Prostate gland (tissue), 2 donors: ENCODE measurements at regions not wholly inside any gene's neighbourhood (a gene's known extent, or its start where the extent isn't known, plus 50 kb on each side); places are given as distances from the start of the nearest gene placed in this dataset.

Experiments
- POLR2A ChIP-seq: fragments of 450-650 bp; IDR thresholded peaks from one replicate; pipeline ENCODE4 v1.6.1; 2016; ENCODE audit warnings: antibody characterized with exemption, mild to moderate bottlenecking
- TF ChIP-seq, protein P1 (sequence below), 4 experiments: fragments of 200-600 bp in 2 of 4; fragments of 450-650 bp in 2 of 4; sonication (generic) in 2 of 4; IDR thresholded peaks; 1 replicate in 3 of 4; 2 replicates in 1 of 4; pipeline ENCODE4 v1.5.1; 2016 to 2019; ENCODE audit warnings: antibody characterized with exemption in 4 of 4, mild to moderate bottlenecking in 2 of 4, moderate library complexity in 2 of 4

DNA sequence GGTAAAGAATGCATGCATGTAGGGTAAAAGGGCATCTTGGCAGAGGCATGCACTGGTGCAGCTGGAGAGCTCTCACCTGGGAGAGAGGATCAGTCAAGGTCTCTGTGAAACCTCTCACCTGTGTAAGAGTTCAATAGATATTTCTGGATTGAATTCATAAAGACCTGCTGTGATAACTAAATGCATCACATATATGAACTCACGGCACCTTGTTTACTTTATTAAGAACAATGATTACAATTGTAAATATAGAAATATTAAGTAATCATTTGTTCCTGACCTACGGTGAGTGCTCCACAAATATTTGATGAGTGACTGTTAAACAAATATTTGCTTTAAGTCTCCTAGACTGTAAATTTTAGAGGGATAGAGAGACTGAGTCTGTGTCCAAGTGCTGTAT lies 85.9 kb upstream of the PAQR3 start:
- no peak for TF ChIP-seq POLR2A
- TF ChIP-seq, protein P1, sequence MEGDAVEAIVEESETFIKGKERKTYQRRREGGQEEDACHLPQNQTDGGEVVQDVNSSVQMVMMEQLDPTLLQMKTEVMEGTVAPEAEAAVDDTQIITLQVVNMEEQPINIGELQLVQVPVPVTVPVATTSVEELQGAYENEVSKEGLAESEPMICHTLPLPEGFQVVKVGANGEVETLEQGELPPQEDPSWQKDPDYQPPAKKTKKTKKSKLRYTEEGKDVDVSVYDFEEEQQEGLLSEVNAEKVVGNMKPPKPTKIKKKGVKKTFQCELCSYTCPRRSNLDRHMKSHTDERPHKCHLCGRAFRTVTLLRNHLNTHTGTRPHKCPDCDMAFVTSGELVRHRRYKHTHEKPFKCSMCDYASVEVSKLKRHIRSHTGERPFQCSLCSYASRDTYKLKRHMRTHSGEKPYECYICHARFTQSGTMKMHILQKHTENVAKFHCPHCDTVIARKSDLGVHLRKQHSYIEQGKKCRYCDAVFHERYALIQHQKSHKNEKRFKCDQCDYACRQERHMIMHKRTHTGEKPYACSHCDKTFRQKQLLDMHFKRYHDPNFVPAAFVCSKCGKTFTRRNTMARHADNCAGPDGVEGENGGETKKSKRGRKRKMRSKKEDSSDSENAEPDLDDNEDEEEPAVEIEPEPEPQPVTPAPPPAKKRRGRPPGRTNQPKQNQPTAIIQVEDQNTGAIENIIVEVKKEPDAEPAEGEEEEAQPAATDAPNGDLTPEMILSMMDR (IDR thresholded peaks at IDR 0.05), result no peak
